ENCODE measurements at regions not wholly inside any gene's neighbourhood (a gene's known extent, or its start where the extent isn't known, plus 50 kb on each side); places are given as distances from the start of the nearest gene placed in this dataset.
A peak's percentile ranks its signal among the peaks of the same experiment; 100 is the strongest.

DNA sequence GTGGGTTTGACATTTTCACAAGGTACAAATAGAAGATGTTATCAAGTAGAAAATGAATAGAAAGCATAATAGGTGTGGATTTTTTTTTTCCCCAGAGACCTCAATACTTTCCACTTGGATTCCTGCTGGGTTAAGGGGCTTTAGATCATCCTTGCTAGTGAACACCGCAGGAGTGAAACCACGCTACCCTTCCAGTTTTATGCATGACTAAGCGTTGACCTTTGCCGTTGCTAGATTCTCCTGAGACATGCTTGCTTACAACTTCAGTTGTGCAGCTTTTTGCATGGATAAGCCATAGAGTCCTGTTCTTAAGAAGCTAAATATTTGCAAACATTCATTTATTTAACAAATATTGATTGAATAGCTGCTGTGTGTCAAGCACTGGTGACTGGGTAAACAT, 299.7 kb upstream of the LMCD1 start:
- peak; percentile 30 to 66 for DNase-seq (ENCODE audit: low read depth in 2 of 2)
- no peak overlapping the region for H3K4me2 ChIP-seq (ENCODE audit: extremely low read depth, insufficient read depth, low read length)
- H3K9ac ChIP-seq (ENCODE audit: insufficient read depth, low read length): no peak overlapping the region
- H3K36me3 ChIP-seq (ENCODE audit: control insufficient read depth, insufficient read depth, low read length): no peaks in the 10 kb centered on the region
- no peak overlapping the region for H3K4me3 ChIP-seq (replicated peaks in 1 of 4; ENCODE audit: control extremely low read depth in 1 of 4, insufficient read depth in 1 of 4, low read depth in 3 of 4, low read length in 4 of 4)
- no peaks in the 10 kb centered on the region for H3K4me1 ChIP-seq (ENCODE audit: control insufficient read depth, extremely low read depth, insufficient read depth, low read length)
- no peak overlapping the region for H2AFZ ChIP-seq (ENCODE audit: low read length)
- TF ChIP-seq, protein P1, sequence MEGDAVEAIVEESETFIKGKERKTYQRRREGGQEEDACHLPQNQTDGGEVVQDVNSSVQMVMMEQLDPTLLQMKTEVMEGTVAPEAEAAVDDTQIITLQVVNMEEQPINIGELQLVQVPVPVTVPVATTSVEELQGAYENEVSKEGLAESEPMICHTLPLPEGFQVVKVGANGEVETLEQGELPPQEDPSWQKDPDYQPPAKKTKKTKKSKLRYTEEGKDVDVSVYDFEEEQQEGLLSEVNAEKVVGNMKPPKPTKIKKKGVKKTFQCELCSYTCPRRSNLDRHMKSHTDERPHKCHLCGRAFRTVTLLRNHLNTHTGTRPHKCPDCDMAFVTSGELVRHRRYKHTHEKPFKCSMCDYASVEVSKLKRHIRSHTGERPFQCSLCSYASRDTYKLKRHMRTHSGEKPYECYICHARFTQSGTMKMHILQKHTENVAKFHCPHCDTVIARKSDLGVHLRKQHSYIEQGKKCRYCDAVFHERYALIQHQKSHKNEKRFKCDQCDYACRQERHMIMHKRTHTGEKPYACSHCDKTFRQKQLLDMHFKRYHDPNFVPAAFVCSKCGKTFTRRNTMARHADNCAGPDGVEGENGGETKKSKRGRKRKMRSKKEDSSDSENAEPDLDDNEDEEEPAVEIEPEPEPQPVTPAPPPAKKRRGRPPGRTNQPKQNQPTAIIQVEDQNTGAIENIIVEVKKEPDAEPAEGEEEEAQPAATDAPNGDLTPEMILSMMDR (conservative IDR thresholded peaks at IDR 0.05 in 1 of 2, IDR thresholded peaks at IDR 0.05 in 1 of 2; ENCODE audit: low read depth in 1 of 2, low read length in 2 of 2): no peak
- TF ChIP-seq EZH2 (IDR thresholded peaks at IDR 0.05; ENCODE audit: low read length, missing control alignments): no peak
- no peak overlapping the region for H3K27ac ChIP-seq (ENCODE audit: insufficient read depth, low read length)
- H3K27me3 ChIP-seq (ENCODE audit: control insufficient read depth, insufficient read depth, low read length): no peaks in the 10 kb centered on the region
- H3K79me2 ChIP-seq (ENCODE audit: control insufficient read depth, insufficient read depth, low read length): no peaks in the 10 kb centered on the region
- H4K20me1 ChIP-seq (ENCODE audit: control insufficient read depth, extremely low read depth, insufficient read depth, low read length): no peaks in the 10 kb centered on the region
- H3K9me3 ChIP-seq (ENCODE audit: control insufficient read depth, insufficient read depth, low read depth, low read length): no peaks in the 10 kb centered on the region

DNA sequence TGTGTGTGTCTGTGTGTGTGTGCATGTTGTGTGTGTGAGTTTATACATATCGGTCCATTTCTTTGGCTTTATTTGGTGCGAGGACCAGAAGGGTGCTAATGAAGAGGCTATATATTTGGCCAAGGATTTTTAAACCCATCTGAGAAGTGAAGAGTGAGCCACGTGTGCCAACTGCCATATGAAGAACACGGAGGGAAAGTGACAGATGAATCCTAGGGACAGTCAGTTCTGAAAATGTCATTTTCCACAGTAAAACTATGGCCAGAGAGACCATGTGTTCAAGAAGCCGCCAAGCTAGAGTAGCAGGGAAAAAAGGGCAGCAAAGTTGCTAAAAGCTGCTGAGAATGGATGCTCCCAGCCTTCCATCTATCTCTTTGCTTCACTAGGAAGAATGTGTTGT, 297.3 kb upstream of the LMCD1 start:
- Histone ChIP-seq H3K27ac (ENCODE audit: insufficient read depth, low read length) (no peak overlapping the region), H3K4me1 (ENCODE audit: control insufficient read depth, extremely low read depth, insufficient read depth, low read length) (no peaks in the 10 kb centered on the region), H3K79me2 (ENCODE audit: control insufficient read depth, insufficient read depth, low read length) (no peaks in the 10 kb centered on the region), H3K27me3 (ENCODE audit: control insufficient read depth, insufficient read depth, low read length) (no peaks in the 10 kb centered on the region), H3K9me3 (ENCODE audit: control insufficient read depth, insufficient read depth, low read depth, low read length) (no peaks in the 10 kb centered on the region), H3K9ac (ENCODE audit: insufficient read depth, low read length) (no peak overlapping the region), H4K20me1 (ENCODE audit: control insufficient read depth, extremely low read depth, insufficient read depth, low read length) (no peaks in the 10 kb centered on the region), H3K4me2 (ENCODE audit: extremely low read depth, insufficient read depth, low read length) (no peak overlapping the region), H3K36me3 (ENCODE audit: control insufficient read depth, insufficient read depth, low read length) (no peaks in the 10 kb centered on the region), H2AFZ (ENCODE audit: low read length) (no peak overlapping the region), H3K4me3 (replicated peaks in 1 of 4; ENCODE audit: control extremely low read depth in 1 of 4, insufficient read depth in 1 of 4, low read depth in 3 of 4, low read length in 4 of 4) (no peak overlapping the region)
- no peak for DNase-seq (ENCODE audit: low read depth in 2 of 2)
- TF ChIP-seq, protein P1 (conservative IDR thresholded peaks at IDR 0.05 in 1 of 2, IDR thresholded peaks at IDR 0.05 in 1 of 2; ENCODE audit: low read depth in 1 of 2, low read length in 2 of 2): no peak
- TF ChIP-seq EZH2 (IDR thresholded peaks at IDR 0.05; ENCODE audit: low read length, missing control alignments): no peak

DNA sequence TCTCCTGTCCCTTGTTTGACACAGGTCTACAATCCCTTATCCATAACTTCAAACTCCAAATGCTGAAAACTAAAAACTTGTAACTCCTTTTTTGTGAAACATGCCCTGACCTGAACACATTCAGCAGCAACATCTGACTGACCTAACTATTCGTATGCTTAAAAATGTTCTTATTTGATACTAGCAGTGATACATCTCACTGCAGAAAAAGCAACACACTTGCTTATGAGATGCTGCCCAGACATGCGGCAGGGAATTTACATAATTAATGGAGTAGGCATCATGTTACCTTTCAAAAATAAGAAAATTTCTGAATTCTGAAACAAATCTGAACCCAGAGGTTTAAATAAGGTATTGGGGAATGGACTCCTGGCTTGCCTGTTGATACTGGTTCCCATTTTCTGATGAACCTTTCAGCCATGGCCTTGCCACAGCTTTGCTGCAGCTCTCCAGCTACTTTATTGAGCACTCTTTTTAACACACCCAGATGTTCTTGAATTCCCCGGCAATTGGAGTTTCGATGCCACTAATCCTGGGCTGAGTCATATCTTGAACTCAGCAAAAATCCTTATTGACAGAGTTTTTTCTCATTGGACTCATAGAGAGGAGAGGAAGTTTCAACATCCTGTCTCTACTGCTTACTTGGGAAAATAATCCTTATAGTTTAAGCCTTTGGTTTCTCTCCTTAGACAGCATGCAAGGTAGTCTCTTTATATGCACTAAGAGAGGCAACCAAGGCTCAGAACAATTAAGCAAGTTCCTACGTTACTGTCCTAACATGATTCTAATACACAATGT, 296.6 kb upstream of the LMCD1 start:
- DNase-seq (ENCODE audit: low read depth in 2 of 2): peak; percentile 36 to 60
- Histone ChIP-seq H2AFZ (ENCODE audit: low read length) (no peak overlapping the region), H3K79me2 (ENCODE audit: control insufficient read depth, insufficient read depth, low read length) (no peaks in the 10 kb centered on the region), H3K27me3 (ENCODE audit: control insufficient read depth, insufficient read depth, low read length) (no peaks in the 10 kb centered on the region), H3K27ac (ENCODE audit: insufficient read depth, low read length) (no peak overlapping the region), H3K4me2 (ENCODE audit: extremely low read depth, insufficient read depth, low read length) (no peak overlapping the region), H3K36me3 (ENCODE audit: control insufficient read depth, insufficient read depth, low read length) (no peaks in the 10 kb centered on the region), H3K4me1 (ENCODE audit: control insufficient read depth, extremely low read depth, insufficient read depth, low read length) (no peaks in the 10 kb centered on the region), H3K9me3 (ENCODE audit: control insufficient read depth, insufficient read depth, low read depth, low read length) (no peaks in the 10 kb centered on the region), H3K4me3 (replicated peaks in 1 of 4; ENCODE audit: control extremely low read depth in 1 of 4, insufficient read depth in 1 of 4, low read depth in 3 of 4, low read length in 4 of 4) (no peak overlapping the region), H3K9ac (ENCODE audit: insufficient read depth, low read length) (no peak overlapping the region), H4K20me1 (ENCODE audit: control insufficient read depth, extremely low read depth, insufficient read depth, low read length) (no peaks in the 10 kb centered on the region)
- TF ChIP-seq, protein P1 (conservative IDR thresholded peaks at IDR 0.05 in 1 of 2, IDR thresholded peaks at IDR 0.05 in 1 of 2; ENCODE audit: low read depth in 1 of 2, low read length in 2 of 2): no peak
- no peak for TF ChIP-seq EZH2 (IDR thresholded peaks at IDR 0.05; ENCODE audit: low read length, missing control alignments)
